ENCODE measurements at regions not wholly inside any gene's neighbourhood (a gene's known extent, or its start where the extent isn't known, plus 50 kb on each side); places are given as distances from the start of the nearest gene placed in this dataset.

DNA sequence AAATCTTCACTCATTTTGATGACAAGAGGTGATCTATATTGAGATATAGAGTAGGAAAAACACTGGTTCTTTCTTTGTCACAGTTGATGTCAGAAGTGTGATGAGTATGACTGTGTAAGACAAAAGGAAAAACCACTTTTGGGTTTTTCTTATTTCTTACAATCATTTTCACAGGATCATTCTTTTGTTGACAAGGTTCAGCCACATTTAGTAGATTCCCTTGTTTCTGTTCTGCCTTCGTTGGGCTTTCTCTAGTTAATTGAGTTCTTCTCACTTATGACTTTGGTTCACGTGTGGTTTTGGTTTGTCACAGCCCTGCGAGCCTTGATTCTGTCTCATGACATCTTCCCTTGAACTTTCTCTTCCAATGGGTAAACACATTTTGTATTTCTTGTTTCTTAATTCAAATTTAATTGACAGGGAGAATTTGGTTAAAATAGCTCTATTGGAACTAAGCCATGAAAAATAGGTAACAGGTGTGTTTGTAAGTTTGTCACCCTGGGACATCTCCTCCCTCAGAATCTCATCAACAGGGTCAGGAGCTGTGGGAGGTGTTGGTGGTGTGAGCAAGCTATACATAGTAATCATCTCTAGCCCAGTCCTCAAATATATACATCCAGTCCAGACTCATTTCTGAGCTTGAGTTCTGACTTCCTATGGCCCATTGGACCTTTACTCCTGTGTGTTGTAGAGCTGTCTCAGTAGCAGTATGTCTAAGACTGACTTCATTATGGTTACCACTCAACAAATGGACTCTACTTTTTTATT is 255.3 kb downstream of the BMP4 start:
- no peak for TF ChIP-seq CHD2 (IDR thresholded peaks at IDR 0.05; ENCODE audit: low read length)
- no peak for TF ChIP-seq RAD21 (IDR thresholded peaks at IDR 0.05 in 1 of 2, conservative IDR thresholded peaks at IDR 0.05 in 1 of 2; ENCODE audit: low read depth in 2 of 2, low read length in 2 of 2)
- TF ChIP-seq POLR2A (IDR thresholded peaks at IDR 0.05; ENCODE audit: control extremely low read depth in 1 of 2, low read depth in 2 of 2, low read length in 2 of 2), result no peak
- no peak for TF ChIP-seq PHF8 (conservative IDR thresholded peaks at IDR 0.05; ENCODE audit: low read depth, low read length)

All from H1 (cell line).